ENCODE measurements at regions not wholly inside any gene's neighbourhood (a gene's known extent, or its start where the extent isn't known, plus 50 kb on each side); places are given as distances from the start of the nearest gene placed in this dataset.

GRCh38 chr7:31423994-31424393, 83.5 kb upstream of the NEUROD6 start:
- Histone ChIP-seq H3K27me3 (replicated peaks) (no peaks in the 10 kb centered on the region), H3K27ac (no peak overlapping the region), H3K4me3 (ENCODE audit: low read depth, low read length) (no peak overlapping the region), H3K36me3 (replicated peaks) (no peaks in the 10 kb centered on the region)
- no peak for TF ChIP-seq CTCF (IDR thresholded peaks at IDR 0.05; ENCODE audit: low read depth, low read length, missing control alignments)
- in situ Hi-C loops (cut with HindIII; ENCODE audit: low pct_ligation_motif_present, low sequenced_read_pairs), result no loop called here
- DNase-seq, result no peak

- in situ Hi-C loops (cut with HindIII; ENCODE audit: low pct_ligation_motif_present, low sequenced_read_pairs), result no loop called here
- no peak overlapping the region for H3K4me3 ChIP-seq (ENCODE audit: low read depth, low read length)
Measured at GRCh38 chr7:31432176-31432575, 81.7 kb upstream of the ITPRID1 start.

GRCh38 chr7:31432836-31433340, 81.0 kb upstream of the ITPRID1 start:
- no peak overlapping the region for H3K4me3 ChIP-seq (ENCODE audit: low read depth, low read length)
- H3K27me3 ChIP-seq (replicated peaks), result no peaks in the 10 kb centered on the region
- no peak overlapping the region for H3K27ac ChIP-seq
- no peaks in the 10 kb centered on the region for H3K36me3 ChIP-seq (replicated peaks)
- DNase-seq, result no peak
- in situ Hi-C loops (cut with HindIII; ENCODE audit: low pct_ligation_motif_present, low sequenced_read_pairs), result no loop called here
- no peak for TF ChIP-seq CTCF (IDR thresholded peaks at IDR 0.05; ENCODE audit: low read depth, low read length, missing control alignments)

More at GRCh38 chr7:31432176-31432575, 81.7 kb upstream of the ITPRID1 start:
- no peak for TF ChIP-seq CTCF (IDR thresholded peaks at IDR 0.05; ENCODE audit: low read depth, low read length, missing control alignments)
- DNase-seq, result no peak
- Histone ChIP-seq H3K36me3 (replicated peaks) (no peaks in the 10 kb centered on the region), H3K27me3 (replicated peaks) (no peaks in the 10 kb centered on the region), H3K27ac (no peak overlapping the region)

- H3K4me3 ChIP-seq (ENCODE audit: low read depth, low read length), result no peak overlapping the region
- H3K27me3 ChIP-seq (replicated peaks), result no peaks in the 10 kb centered on the region
- no peaks in the 10 kb centered on the region for H3K36me3 ChIP-seq (replicated peaks)
- TF ChIP-seq CTCF (IDR thresholded peaks at IDR 0.05; ENCODE audit: low read depth, low read length, missing control alignments), result no peak
- no peak overlapping the region for H3K27ac ChIP-seq
- DNase-seq, result no peak
- in situ Hi-C loops (cut with HindIII; ENCODE audit: low pct_ligation_motif_present, low sequenced_read_pairs), result no loop called here
Measured at GRCh38 chr7:31437250-31437865, 76.5 kb upstream of the ITPRID1 start.

DNA sequence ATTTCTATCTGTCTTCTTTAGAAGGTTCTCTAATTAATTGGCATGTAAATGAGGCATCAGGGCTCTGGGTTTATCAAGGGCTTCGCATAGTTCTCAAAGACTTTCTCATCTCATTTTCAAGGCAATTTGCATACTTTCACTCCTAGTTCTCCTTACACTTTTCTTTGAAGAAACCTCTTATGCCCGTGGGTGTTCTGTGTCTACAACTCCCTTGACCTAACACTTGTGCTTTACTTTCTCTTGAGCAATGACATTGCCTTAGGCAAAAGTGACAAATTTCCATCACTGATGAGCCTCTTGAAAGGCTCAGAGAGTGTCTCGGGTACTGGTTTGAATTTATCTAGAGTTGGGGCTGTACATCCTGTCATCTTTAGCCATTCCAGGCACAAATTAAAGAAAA, 74.7 kb upstream of the ITPRID1 start:
- no peaks in the 10 kb centered on the region for H3K27me3 ChIP-seq (replicated peaks)
- TF ChIP-seq CTCF (IDR thresholded peaks at IDR 0.05; ENCODE audit: low read depth, low read length, missing control alignments), result no peak
- no peak for DNase-seq
- in situ Hi-C loops (cut with HindIII; ENCODE audit: low pct_ligation_motif_present, low sequenced_read_pairs), result no loop called here
- no peak overlapping the region for H3K4me3 ChIP-seq (ENCODE audit: low read depth, low read length)
- no peaks in the 10 kb centered on the region for H3K36me3 ChIP-seq (replicated peaks)
- H3K27ac ChIP-seq, result no peak overlapping the region

DNA sequence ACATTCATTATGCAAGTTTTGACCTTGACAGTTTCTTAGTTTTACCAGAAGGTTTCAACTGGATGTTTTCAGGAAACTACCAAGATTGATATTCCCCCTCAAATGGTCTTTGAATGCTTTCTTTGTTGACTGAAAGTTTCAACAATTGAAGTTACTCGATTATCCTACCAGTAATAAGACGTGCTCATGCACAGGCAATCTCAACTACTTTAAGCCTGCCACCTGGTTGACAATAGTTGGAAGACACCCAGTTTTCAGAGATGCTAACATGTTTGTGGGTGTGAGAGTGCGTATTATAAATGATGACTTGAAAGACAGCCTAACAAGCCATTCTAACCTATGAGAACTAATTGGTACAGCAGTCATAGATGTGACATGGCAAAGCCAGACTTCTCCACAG, 73.4 kb upstream of the ITPRID1 start:
- Histone ChIP-seq H3K36me3 (replicated peaks) (no peaks in the 10 kb centered on the region), H3K4me3 (ENCODE audit: low read depth, low read length) (no peak overlapping the region), H3K27ac (no peak overlapping the region), H3K27me3 (replicated peaks) (no peaks in the 10 kb centered on the region)
- in situ Hi-C loops (cut with HindIII; ENCODE audit: low pct_ligation_motif_present, low sequenced_read_pairs), result no loop called here
- TF ChIP-seq CTCF (IDR thresholded peaks at IDR 0.05; ENCODE audit: low read depth, low read length, missing control alignments), result no peak
- no peak for DNase-seq
